Spleen (tissue), 11 donors: ENCODE measurements at regions not wholly inside any gene's neighbourhood (a gene's known extent, or its start where the extent isn't known, plus 50 kb on each side); places are given as distances from the start of the nearest gene placed in this dataset.

ENCODE experiments used
- DNase-seq: peaks from one replicate; pipeline ENCODE4 v3.0.0-alpha.2; 2020
- H3K27ac ChIP-seq, 8 donors: fragments of 200-600 bp; sonication (generic) in 7 of 8; 1 replicate in 4 of 8; 2 replicates in 4 of 8; pipeline versions ENCODE4 v1.5.0 to v1.8.0; 2016 to 2021; ENCODE audit warnings: inconsistent platforms in 4 of 8, mild to moderate bottlenecking in 4 of 8, moderate library complexity in 1 of 8
- H3K27me3 ChIP-seq, 7 donors: fragments of 200-600 bp; sonication (generic) in 6 of 7; replicated peaks in 1 of 7; 1 replicate in 4 of 7; 2 replicates in 3 of 7; pipeline versions ENCODE4 v1.5.0 to v1.8.0; 2016 to 2021; ENCODE audit warnings: inconsistent platforms in 3 of 7, mild to moderate bottlenecking in 1 of 7
- H3K36me3 ChIP-seq, 6 donors: fragments of 200-600 bp; sonication (generic) in 5 of 6; 1 replicate in 4 of 6; 2 replicates in 2 of 6; pipeline versions ENCODE4 v1.5.0 to v1.8.0; 2016 to 2021; ENCODE audit warnings: inconsistent platforms in 2 of 6
- H3K4me1 ChIP-seq, 6 donors: fragments of 200-600 bp; sonication (generic) in 5 of 6; 1 replicate in 3 of 6; 2 replicates in 3 of 6; pipeline versions ENCODE4 v1.5.0 to v1.8.0; 2016 to 2021; ENCODE audit warnings: inconsistent platforms in 3 of 6
- H3K4me3 ChIP-seq, 8 donors: fragments of 200-600 bp; sonication (generic) in 7 of 8; 1 replicate in 4 of 8; 2 replicates in 4 of 8; pipeline versions ENCODE4 v1.5.0 to v1.8.0; 2016 to 2021; ENCODE audit warnings: inconsistent platforms in 4 of 8, mild to moderate bottlenecking in 4 of 8, moderate library complexity in 2 of 8
- H3K9me3 ChIP-seq, 8 donors: fragments of 200-600 bp; sonication (generic) in 7 of 8; 1 replicate in 4 of 8; 2 replicates in 4 of 8; pipeline versions ENCODE4 v1.5.0 to v1.8.0; 2016 to 2021; ENCODE audit warnings: inconsistent platforms in 4 of 8
- POLR2A ChIP-seq, 3 donors: fragments of 450-650 bp; IDR thresholded peaks; one replicate each; pipeline ENCODE4 v1.5.1; 2017; ENCODE audit warnings: antibody characterized with exemption in 3 of 3, mild to moderate bottlenecking in 1 of 3
- POLR2AphosphoS5 ChIP-seq, 3 donors: sonication (generic); formaldehyde crosslinking; IDR thresholded peaks; one replicate each; pipeline ENCODE4 v1.5.1; 2017; ENCODE audit warnings: antibody characterized with exemption in 3 of 3
- WGBS, 5 donors: extraction: QIAGEN DNeasy Blood & Tissue Kit in 3 of 5; methylation state at CpG; one replicate each; pipeline versions ENCODE4 v1.1.5 to v1.1.7; 2013 to 2018; 5-methylcytosine and 5-hydroxymethylcytosine counted together
- intact Hi-C: fragments of 100-400 bp; cut with DNase I; formaldehyde crosslinking; loops from one replicate; pipeline ENCODE4 v1.15.0; 2023; ENCODE audit warnings: low total_unique reads
- TF ChIP-seq, protein P1 (sequence below), 11 experiments: fragments of 200-600 bp in 7 of 11; fragments of 450-650 bp in 4 of 11; sonication (generic) in 4 of 11; IDR thresholded peaks in 8 of 11; conservative IDR thresholded peaks in 3 of 11; 1 replicate in 7 of 11; 2 replicates in 4 of 11; pipeline versions ENCODE4 v1.4.0 to v1.8.0; 2016 to 2021; ENCODE audit warnings: antibody characterized with exemption in 11 of 11, inconsistent platforms in 4 of 11, mild to moderate bottlenecking in 1 of 11
- donor health status: healthy with polysubstance abuse.
- donor health status: DM: no; HTN: no; CAD: no; lungs with moderate emphysema.
- donor health status: DM: no; HTN: no; CAD: no.
- donor health status: Bipolar disorder and iron deficiency.
- donor health status: healthy.
- donor health status: DM: no; HTN: no; CAD: no.
- donor health status: DM: yes; HTN: yes; CAD: no.

GRCh38 chr9:107839371-107839770 lies 349.8 kb upstream of the KLF4 start:
- intact Hi-C loops, result no loop called here
- H3K27ac ChIP-seq, result no peak overlapping the region
- no peaks in the 10 kb centered on the region for H3K9me3 ChIP-seq
- no peaks in the 10 kb centered on the region for H3K36me3 ChIP-seq
- H3K4me3 ChIP-seq, result no peak overlapping the region
- 86 to 95% (median 93%) methylated on average over 1 of the region's 1 CpG for WGBS, 5 donors
- H3K4me1 ChIP-seq, result peaks cover 0 to 15% (median 0%) of the 10 kb centered on the region in 6 donors
- TF ChIP-seq, protein P1, sequence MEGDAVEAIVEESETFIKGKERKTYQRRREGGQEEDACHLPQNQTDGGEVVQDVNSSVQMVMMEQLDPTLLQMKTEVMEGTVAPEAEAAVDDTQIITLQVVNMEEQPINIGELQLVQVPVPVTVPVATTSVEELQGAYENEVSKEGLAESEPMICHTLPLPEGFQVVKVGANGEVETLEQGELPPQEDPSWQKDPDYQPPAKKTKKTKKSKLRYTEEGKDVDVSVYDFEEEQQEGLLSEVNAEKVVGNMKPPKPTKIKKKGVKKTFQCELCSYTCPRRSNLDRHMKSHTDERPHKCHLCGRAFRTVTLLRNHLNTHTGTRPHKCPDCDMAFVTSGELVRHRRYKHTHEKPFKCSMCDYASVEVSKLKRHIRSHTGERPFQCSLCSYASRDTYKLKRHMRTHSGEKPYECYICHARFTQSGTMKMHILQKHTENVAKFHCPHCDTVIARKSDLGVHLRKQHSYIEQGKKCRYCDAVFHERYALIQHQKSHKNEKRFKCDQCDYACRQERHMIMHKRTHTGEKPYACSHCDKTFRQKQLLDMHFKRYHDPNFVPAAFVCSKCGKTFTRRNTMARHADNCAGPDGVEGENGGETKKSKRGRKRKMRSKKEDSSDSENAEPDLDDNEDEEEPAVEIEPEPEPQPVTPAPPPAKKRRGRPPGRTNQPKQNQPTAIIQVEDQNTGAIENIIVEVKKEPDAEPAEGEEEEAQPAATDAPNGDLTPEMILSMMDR (IDR thresholded peaks at IDR 0.05 in 8 of 11, conservative IDR thresholded peaks at IDR 0.05 in 3 of 11), result no peak
- TF ChIP-seq POLR2A (IDR thresholded peaks at IDR 0.05) (no peak), POLR2AphosphoS5 (IDR thresholded peaks at IDR 0.05) (no peak)
- DNase-seq, result no peak
- H3K27me3 ChIP-seq, result no peaks in the 10 kb centered on the region

DNA sequence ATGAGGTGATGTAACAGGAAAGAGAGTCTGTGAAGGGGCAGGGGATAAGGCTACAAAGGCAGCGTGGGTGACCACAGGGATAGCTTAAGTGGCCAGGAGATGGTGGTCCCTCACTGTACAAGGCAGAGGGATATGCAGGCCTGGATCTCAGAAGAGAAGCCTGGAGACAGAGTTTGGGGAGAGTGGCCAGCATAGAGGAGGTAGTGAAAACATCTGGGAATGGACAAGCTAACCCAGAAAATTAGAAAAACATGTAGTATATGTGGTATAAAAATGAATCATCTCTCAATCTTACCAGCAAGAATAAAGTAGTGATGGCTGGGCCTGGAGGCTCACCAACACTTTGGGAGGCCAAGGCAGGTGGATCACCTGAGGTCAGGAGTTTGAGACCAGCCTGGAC lies 349.2 kb upstream of the KLF4 start:
- Histone ChIP-seq H3K27ac (no peak overlapping the region), H3K9me3 (no peaks in the 10 kb centered on the region), H3K4me3 (no peak overlapping the region), H3K27me3 (no peaks in the 10 kb centered on the region), H3K36me3 (no peaks in the 10 kb centered on the region), H3K4me1 (peaks cover 0 to 15% (median 0%) of the 10 kb centered on the region in 6 donors)
- TF ChIP-seq, protein P1 (IDR thresholded peaks at IDR 0.05 in 8 of 11, conservative IDR thresholded peaks at IDR 0.05 in 3 of 11), result no peak
- TF ChIP-seq POLR2AphosphoS5 (IDR thresholded peaks at IDR 0.05) (no peak), POLR2A (IDR thresholded peaks at IDR 0.05) (no peak)
- intact Hi-C loops, result no loop called here
- 46 to 89% (median 86%) methylated on average over 1 of the region's 1 CpG for WGBS, 5 donors
- no peak for DNase-seq

DNA sequence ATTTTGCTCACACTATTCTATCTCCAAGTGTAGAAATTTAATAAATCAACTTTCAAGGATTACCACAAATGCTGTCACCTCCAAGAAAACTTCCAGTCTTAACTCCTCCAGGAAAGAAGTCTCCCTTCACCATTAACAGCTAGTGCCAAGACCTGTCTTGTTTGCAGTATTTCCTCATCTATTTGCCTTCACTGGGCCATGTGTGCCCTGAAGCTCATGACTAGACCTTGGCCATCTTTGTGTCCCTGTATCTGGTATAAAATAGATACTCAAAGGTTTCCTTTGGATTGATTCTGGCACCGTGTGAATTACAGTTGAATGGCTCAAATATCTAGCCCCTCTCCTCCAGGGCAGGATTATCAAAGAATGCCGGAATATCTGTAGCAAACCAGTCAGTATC lies 346.7 kb upstream of the KLF4 start:
- no peak overlapping the region for H3K4me3 ChIP-seq
- H3K36me3 ChIP-seq, result no peaks in the 10 kb centered on the region
- 87 to 97% (median 94%) methylated on average over 2 of the region's 2 CpGs for WGBS, 5 donors
- no peak for TF ChIP-seq POLR2A (IDR thresholded peaks at IDR 0.05)
- TF ChIP-seq, protein P1 (IDR thresholded peaks at IDR 0.05 in 8 of 11, conservative IDR thresholded peaks at IDR 0.05 in 3 of 11), result no peak
- peaks cover 0 to 11% (median 0%) of the 10 kb centered on the region in 6 donors for H3K4me1 ChIP-seq
- intact Hi-C loops, result no loop called here
- no peak for DNase-seq
- no peaks in the 10 kb centered on the region for H3K27me3 ChIP-seq
- no peaks in the 10 kb centered on the region for H3K9me3 ChIP-seq
- no peak overlapping the region for H3K27ac ChIP-seq

- Histone ChIP-seq H3K27me3 (no peaks in the 10 kb centered on the region), H3K4me3 (no peak overlapping the region), H3K27ac (no peak overlapping the region), H3K36me3 (no peaks in the 10 kb centered on the region), H3K9me3 (peaks cover 0 to 11% (median 0%) of the 10 kb centered on the region in 8 donors), H3K4me1 (peaks cover 0 to under 1% (median 0%) of the 10 kb centered on the region in 6 donors)
- intact Hi-C loops, result no loop called here
- WGBS, 5 donors, result 77 to 96% (median 86%) methylated on average over 4 of the region's 4 CpGs
- TF ChIP-seq POLR2AphosphoS5 (IDR thresholded peaks at IDR 0.05) (no peak), POLR2A (IDR thresholded peaks at IDR 0.05) (no peak)
- TF ChIP-seq, protein P1 (IDR thresholded peaks at IDR 0.05 in 8 of 11, conservative IDR thresholded peaks at IDR 0.05 in 3 of 11), result no peak
- no peak for DNase-seq
Measured at GRCh38 chr9:107833295-107833694, 343.7 kb upstream of the KLF4 start.
